CD1c-positive myeloid dendritic cell (primary cell): ENCODE measurements at regions not wholly inside any gene's neighbourhood (a gene's known extent, or its start where the extent isn't known, plus 50 kb on each side); places are given as distances from the start of the nearest gene placed in this dataset.
A peak's percentile ranks its signal among the peaks of the same experiment; 100 is the strongest.

Source experiments
- DNase-seq: peaks from one replicate; pipeline ENCODE4 v3.0.0-alpha.2; 2016; ENCODE audit errors: extremely low spot score

DNA sequence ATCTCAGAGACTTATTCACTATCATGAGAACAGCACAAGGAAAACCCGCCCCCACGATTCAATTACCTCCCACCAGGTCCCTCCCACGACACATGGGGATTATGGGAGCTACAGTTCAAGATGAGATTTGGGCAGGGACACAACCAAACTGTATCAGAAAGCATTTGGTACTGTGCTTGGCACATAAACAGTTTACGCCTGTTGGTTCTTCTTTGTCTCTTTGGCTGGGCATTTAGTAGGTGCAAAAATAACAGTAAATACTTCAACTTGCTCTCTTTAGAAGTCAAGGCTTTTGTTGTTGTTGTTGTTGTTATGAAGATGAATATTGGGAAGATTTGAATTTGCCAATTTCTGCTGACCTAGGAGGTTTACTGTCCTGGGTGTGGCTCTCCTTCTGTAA, 175.4 kb upstream of the IGSF21 start:
- DNase-seq: no peak

DNA sequence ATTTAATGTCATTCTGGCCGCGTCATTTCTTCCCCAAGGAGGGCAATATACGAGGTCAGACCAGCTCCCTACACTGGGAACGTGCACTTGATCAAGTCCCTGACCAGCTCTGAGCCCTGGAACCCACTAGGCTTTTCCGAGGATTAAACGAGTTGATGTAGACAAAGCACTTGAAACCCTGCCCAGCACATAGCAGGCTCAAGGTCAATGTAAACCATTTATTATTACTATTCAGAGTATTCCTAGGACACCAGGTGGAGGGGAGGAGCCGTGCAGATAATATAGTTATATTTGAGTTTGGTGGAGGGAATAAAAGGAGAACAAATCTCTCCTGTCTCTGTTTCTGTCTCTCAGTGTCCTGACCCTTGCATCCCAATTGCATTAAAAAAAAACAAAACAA, 174.1 kb upstream of the IGSF21 start:
- no peak for DNase-seq

GRCh38 chr1:17933971-17934370, 173.6 kb upstream of the IGSF21 start:
- DNase-seq: no peak

- DNase-seq: no peak
These were observed 172.4 kb upstream of the IGSF21 start for GRCh38 chr1:17935230-17935629.

DNA sequence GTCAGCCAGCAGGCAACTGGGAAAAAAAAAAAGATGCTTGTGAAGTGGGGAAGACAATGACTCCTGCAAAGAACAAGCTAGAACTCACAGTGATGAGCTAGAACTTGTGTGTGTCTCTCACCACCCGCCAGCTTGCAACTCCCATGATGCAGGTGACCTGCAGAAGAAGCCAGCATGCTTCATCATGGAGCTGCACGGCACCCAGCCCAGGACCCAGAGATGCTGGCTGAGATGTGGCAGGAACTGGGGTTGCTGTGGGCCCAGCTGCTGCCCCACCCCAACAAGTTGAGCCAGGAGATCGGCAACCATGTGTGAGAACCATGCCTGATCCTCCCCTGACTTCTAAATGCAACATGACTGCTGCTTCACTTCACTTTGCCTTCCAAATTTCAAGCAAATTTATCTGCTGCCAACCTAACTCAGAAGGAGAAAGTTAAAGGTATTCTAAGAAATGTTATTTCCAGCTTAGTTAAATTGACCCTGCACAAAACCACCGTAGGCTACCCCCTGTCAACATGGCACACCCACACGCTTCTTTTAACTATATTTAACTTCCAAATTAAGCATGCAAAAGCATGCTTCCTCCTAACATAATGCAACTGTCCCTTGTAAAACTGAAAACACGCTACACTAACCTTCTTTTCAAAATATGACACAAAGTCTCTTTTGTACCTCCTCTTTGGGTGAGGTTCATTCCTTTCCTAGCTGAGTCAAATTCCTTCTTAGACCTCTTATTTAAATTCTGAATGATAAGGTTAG, 166.0 kb upstream of the IGSF21 start:
- no peak for DNase-seq

GRCh38 chr1:17943506-17943905, 164.1 kb upstream of the IGSF21 start:
- no peak for DNase-seq

DNA sequence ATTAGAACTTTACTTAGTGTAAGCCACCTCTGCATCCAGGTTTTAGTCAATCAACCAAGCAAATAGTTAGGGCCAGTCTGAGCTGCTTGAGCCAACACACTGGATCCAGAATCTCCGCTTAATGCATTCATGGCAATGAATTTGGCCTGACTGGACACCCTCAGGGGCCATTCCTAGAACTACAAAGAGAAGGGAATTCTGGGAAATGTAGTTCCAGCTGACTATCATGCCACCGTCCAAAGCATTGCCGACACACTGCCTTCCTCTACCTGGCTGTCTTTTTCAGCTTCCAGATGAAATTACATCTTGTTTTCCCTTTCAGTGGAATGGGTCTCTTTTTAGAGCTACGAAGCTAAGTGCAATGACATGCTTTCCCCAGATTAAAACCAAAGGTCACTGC, 163.0 kb upstream of the IGSF21 start:
- DNase-seq: no peak

GRCh38 chr1:17946434-17946833, 161.2 kb upstream of the IGSF21 start:
- no peak for DNase-seq

GRCh38 chr1:17948594-17948993, 159.0 kb upstream of the IGSF21 start:
- no peak for DNase-seq

DNA sequence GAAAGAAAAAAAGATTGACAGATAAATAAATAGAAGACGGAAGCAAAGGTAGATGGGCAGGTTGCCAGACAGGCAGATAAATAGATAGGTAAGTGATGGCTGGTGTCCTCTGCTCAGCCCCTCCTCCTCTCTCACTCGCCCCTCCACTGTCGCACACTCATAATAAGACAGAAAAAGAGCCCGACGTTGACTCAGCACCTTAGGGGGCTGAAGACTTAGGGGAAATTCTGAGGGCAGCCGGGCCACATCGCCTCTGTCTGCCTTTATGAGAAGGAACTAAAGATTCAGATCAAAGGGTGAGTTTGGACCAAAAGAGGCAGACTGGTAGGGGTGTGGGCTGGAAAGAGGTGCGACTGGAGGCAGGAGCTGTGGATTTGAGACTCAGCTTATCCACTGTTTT, 158.1 kb upstream of the IGSF21 start:
- DNase-seq: no peak

- no peak for DNase-seq
These were observed 156.9 kb upstream of the IGSF21 start for GRCh38 chr1:17950728-17951127.

GRCh38 chr1:17952506-17952905, 155.1 kb upstream of the IGSF21 start:
- no peak for DNase-seq

DNA sequence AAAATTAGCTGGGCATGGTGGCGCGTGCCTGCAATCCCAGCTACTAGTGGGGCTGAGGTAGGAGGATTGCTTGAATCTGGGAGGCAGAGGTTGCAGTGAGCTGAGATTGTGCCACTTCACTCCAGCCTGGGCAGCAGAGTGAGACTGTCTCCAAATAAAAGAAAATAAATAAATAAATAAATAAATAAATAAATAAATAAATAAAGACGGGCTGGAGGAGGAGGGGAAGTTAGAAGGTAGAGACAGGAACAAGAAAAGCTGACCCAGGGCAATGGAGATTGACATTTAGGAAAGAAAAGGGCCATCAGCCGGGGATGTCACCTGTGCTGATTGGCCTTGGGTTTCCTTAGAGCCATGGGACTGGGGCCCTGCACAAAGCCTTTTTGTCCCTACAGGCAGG, 153.7 kb upstream of the IGSF21 start:
- no peak for DNase-seq

DNA sequence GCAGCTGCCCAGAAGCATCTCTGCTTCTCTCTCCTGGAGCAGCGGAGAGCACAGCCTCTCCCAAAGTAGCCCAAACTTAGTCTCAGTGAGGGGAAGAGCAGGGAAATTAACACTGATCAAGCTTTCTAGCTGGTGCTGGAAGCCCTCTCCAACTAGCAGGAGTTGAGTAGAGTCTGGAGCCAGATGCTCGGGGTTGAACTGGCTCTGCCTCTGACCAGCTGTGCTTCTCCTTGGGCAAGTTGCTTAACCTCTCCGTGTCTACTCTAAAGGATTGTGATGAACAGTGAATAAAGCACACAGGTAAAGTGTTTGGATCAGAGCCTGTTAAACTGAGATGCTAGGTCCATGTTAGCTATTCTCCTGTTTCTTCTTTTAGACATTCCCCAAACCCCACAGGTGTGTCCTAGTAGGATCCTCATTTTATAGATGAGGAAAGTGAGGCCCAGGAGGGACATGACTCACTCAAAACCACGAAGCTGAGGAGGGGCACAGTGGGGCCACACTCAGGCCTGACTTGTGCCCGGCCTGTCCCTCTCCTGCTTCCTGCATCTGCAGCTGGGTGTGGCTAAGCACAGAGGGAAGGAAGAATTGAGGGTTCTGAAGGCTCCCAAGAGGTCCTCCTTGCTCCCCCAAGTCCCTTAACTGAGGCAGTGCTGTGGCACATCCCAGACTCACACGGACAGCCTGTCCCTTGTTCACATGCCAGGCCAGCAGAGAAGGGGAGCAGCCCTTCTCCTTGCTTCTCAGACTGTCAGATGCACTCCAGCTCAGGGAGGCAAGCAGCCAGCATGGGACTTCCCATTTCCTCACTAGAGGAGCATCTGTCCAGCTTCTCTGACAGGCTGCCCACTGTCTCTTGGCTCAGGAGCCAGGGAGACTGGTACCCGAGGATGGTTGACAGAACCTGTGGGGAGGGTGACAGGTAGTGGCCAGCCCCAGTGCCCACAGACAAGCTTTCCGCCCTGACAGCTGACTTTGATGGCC, 152.0 kb upstream of the IGSF21 start:
- no peak for DNase-seq

DNA sequence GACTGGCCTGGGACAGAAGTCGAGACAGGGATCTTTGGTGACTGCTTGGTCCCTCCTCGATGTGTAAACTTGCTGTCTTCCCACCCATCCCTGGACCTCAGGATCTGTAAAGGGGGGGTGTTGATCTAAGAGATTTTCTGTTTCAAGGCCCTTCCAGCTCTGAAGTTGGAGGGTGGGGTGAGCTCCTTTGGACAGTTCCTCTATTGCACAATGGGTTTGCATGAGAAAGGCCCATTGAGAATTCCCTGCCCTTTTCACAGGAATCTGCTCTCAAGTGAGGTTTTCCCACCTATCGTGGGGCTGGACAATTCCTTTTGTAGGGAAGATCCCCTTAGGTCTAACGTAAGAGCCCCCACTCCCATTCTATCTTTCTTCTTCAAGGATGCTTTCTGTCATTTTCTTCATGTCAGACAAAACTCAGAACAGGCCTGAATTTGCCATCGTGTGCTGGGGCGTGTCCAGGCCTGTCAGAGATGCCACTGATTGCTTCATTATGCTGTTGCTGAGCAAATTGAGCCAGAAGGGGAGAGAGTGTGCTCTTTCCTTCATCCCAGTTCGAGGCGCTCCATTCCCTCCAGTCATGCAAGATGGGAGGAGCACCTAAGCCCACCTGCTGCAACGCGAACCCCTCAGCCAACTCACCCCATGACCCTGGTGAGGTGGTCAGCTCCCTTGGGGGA, 149.9 kb upstream of the IGSF21 start:
- DNase-seq: no peak

GRCh38 chr1:17958704-17959103, 148.9 kb upstream of the IGSF21 start:
- DNase-seq: peak; percentile 8

- no peak for DNase-seq
These were observed 144.1 kb upstream of the IGSF21 start for GRCh38 chr1:17963513-17963912.

- no peak for DNase-seq
These were observed 142.0 kb upstream of the IGSF21 start for GRCh38 chr1:17965515-17966100.

DNA sequence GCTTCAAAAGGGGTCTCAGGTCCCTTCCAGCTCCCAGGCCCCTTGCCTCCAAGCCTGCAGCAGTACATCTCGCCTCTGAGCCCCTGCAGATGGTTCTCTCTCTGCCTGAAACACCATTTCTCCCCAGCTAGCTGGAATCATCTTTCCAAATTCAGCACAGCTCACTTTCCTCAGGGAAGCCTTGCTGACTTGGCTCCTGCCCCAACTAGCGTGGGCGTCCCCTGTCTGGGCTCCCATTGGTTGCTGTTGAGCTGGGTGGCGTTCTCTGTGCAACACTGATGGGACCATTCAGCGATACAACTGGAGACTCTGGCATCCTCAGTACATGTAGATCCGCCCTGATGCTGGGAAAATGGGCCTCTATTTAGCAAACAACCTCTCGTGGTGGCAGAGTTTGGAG, 141.3 kb upstream of the IGSF21 start:
- no peak for DNase-seq

DNA sequence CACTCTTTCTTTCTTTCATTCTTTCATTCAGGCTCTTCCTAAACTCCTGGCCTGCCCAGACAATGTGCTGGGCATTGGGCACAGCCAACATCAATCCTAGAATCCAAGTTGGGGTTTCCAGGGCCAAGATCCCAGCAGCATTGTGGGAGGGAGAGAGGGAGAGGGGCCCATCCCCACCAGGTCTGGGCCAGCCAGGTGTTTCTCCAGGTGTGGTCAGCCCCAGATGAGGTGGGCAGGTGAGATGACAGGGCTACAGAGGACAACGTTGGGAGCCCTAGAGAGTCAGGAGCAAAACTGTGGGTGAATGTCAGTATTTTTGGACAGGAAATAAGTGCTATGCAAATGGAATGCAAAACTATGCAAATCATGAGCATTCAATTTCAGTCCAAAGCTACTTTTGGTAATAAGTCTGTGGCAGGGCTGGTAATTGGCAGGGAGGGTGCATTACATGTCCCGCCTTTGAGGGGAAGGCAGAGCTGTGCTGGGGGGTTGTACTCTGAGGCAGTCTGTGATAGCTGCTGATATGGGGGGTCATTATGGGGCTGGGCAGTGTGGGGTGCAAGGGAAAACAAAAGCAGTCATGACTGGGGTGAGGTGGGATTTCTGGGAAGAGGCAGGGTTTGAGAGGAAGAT, 139.9 kb upstream of the IGSF21 start:
- DNase-seq: no peak

- no peak for DNase-seq
These were observed 136.8 kb upstream of the IGSF21 start for GRCh38 chr1:17970757-17971156.

GRCh38 chr1:17973694-17974093, 133.9 kb upstream of the IGSF21 start:
- no peak for DNase-seq
